ENCODE measurements at regions not wholly inside any gene's neighbourhood (a gene's known extent, or its start where the extent isn't known, plus 50 kb on each side); places are given as distances from the start of the nearest gene placed in this dataset.

DNA sequence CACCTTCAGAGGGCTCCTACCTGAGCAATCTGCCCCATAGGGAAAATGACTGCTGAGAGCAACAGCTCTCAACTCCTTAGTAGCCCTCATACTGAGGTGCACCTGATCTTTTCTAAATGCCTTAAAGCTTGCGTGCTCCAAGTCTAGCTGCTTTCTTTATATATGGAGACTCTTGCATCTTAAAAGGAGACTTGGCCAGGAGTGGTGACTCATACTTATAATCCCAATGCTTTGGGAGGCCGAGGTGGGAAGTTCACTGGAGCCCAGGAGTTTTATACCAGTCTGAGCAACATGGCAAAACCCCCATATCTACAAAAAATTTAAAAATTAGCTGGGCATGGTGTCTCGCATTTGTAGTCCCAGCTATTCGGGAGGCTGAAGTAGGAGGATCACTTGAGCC is 78.1 kb upstream of the TRIM2 start:
- Mint-ChIP-seq H3K36me3 (no peaks in the 10 kb centered on the region), H3K9me3 (no peaks in the 10 kb centered on the region), H3K4me3 (no peak overlapping the region), H3K4me1 (peaks cover 0 to 5% (median 3%) of the 10 kb centered on the region in 4 donors), H3K27me3 (no peaks in the 10 kb centered on the region), H3K27ac (no peak overlapping the region)
- DNase-seq (no peak), ATAC-seq (ENCODE audit: low read depth in 2 of 2) (no peak)
- Histone ChIP-seq H3K27ac (ENCODE audit: insufficient read depth, low read length, poor library complexity, severe bottlenecking) (no peak overlapping the region), H3K4me3 (ENCODE audit: low read depth, low read length) (no peak overlapping the region), H3K4me1 (ENCODE audit: control insufficient read depth, insufficient read depth, low read length, poor library complexity, severe bottlenecking) (no peaks in the 10 kb centered on the region), H3K9me3 (ENCODE audit: control insufficient read depth in 2 of 2, low read length in 2 of 2) (no peaks in the 10 kb centered on the region), H3K27me3 (ENCODE audit: control insufficient read depth, insufficient read depth, low read length) (no peaks in the 10 kb centered on the region), H3K36me3 (ENCODE audit: control insufficient read depth, insufficient read depth, low read length) (no peaks in the 10 kb centered on the region)

DNA sequence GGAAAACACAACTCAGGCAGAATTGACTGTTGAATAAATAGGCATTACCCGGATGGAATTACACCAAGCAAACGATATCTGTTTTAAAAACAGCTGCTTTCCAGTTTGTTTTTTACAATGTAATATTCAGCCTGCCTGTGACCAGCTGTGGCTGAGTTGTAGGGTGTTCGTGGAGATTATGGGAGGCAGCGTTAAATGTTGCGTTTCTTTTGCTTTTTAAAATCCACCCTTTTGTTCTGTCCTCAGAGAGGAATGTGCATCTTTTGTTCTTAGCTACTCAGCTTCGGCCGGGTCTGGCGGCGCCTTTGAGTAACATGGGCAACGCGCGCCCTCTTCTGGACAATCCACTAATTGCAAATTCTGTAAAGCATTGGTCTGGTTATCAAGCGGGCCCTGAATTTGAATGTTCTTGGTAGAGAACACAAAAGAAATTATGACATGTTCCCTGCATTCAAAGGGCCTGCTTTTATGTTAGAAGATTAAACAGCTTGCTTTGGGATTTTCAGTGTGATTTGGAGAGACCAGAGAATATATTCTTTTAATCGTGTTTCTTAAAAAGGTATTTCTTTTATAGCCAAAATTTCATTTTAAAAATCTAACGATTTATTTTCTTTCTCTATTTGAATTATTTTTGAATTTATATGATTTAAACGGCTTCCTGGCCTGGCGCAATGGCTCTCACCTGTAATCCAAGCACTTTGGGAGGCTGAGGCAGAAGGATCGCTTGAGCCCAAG is 76.3 kb upstream of the TRIM2 start:
- ATAC-seq (ENCODE audit: low read depth in 2 of 2): peak; percentile 89 to 90
- peaks cover 0 to 5% (median 3%) of the 10 kb centered on the region in 4 donors for H3K4me1 Mint-ChIP-seq
- peaks cover 5% of the 10 kb centered on the region for H3K27me3 Mint-ChIP-seq
- no peaks in the 10 kb centered on the region for H3K27me3 ChIP-seq (ENCODE audit: control insufficient read depth, insufficient read depth, low read length)
- H3K27ac ChIP-seq (ENCODE audit: insufficient read depth, low read length, poor library complexity, severe bottlenecking): no peak overlapping the region
- H3K4me3 ChIP-seq (ENCODE audit: low read depth, low read length): no peak overlapping the region
- H3K27ac Mint-ChIP-seq: peak overlapping the region in 1 of 3 donors; percentile 83
- DNase-seq: peak; percentile 71 to 88 (median 83)
- no peaks in the 10 kb centered on the region for H3K4me1 ChIP-seq (ENCODE audit: control insufficient read depth, insufficient read depth, low read length, poor library complexity, severe bottlenecking)
- H3K4me3 Mint-ChIP-seq: no peak overlapping the region
- no peaks in the 10 kb centered on the region for H3K9me3 ChIP-seq (ENCODE audit: control insufficient read depth in 2 of 2, low read length in 2 of 2)
- no peaks in the 10 kb centered on the region for H3K9me3 Mint-ChIP-seq
- no peaks in the 10 kb centered on the region for H3K36me3 ChIP-seq (ENCODE audit: control insufficient read depth, insufficient read depth, low read length)
- no peaks in the 10 kb centered on the region for H3K36me3 Mint-ChIP-seq

DNA sequence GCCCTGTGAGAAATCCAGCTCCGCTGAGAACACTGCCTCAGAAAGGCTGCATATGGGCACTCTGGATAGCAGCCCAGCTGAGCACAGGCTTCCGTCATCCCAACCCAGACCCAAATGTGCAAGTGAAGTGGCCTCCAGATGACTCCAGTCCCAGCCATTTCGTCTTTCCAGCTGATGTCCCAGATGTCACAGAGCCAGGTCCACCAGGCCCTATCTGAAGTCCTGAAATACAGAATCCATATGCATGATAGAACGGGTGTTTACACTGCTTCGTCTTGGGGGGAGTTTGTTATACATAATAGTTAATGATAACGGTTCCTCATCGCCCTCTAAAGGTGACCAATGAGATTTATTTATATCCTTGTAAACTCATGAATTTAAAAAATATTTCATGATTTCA is 72.6 kb upstream of the TRIM2 start:
- Histone ChIP-seq H3K27me3 (ENCODE audit: control insufficient read depth, insufficient read depth, low read length) (no peaks in the 10 kb centered on the region), H3K9me3 (ENCODE audit: control insufficient read depth in 2 of 2, low read length in 2 of 2) (no peaks in the 10 kb centered on the region), H3K36me3 (ENCODE audit: control insufficient read depth, insufficient read depth, low read length) (no peaks in the 10 kb centered on the region), H3K4me3 (ENCODE audit: low read depth, low read length) (no peak overlapping the region), H3K4me1 (ENCODE audit: control insufficient read depth, insufficient read depth, low read length, poor library complexity, severe bottlenecking) (no peaks in the 10 kb centered on the region), H3K27ac (ENCODE audit: insufficient read depth, low read length, poor library complexity, severe bottlenecking) (no peak overlapping the region)
- DNase-seq (peak in 1 of 3 donors; percentile 17), ATAC-seq (ENCODE audit: low read depth in 2 of 2) (no peak)
- Mint-ChIP-seq H3K4me3 (no peak overlapping the region), H3K36me3 (no peaks in the 10 kb centered on the region), H3K4me1 (peaks cover 0 to 8% (median 5%) of the 10 kb centered on the region in 4 donors), H3K27me3 (peaks cover 12% of the 10 kb centered on the region), H3K27ac (no peak overlapping the region), H3K9me3 (no peaks in the 10 kb centered on the region)

DNA sequence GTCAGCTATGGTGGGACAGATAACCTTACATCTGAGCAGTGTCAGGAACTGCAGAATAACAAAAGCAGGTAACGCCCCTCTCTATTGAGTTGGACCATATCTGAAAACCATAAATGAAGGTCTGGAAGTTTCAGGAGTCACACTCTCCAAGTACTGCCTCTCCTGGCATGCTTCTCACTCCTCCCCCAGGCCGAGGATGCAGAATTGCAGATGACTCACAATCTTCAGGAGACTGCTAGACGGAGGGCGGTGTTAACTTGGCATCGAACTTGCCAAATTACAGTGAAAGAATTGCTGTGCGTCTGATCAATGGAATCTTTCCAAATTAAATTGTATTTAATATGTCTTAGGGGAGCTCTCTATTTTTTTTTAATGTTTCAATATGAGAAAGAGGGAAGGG is 67.1 kb upstream of the TRIM2 start:
- Mint-ChIP-seq H3K36me3 (no peaks in the 10 kb centered on the region), H3K9me3 (no peaks in the 10 kb centered on the region), H3K27me3 (peaks cover 14% of the 10 kb centered on the region), H3K27ac (no peak overlapping the region), H3K4me1 (peaks cover 0 to 4% (median 1%) of the 10 kb centered on the region in 4 donors), H3K4me3 (no peak overlapping the region)
- no peak for ATAC-seq (ENCODE audit: low read depth in 2 of 2)
- Histone ChIP-seq H3K4me1 (ENCODE audit: control insufficient read depth, insufficient read depth, low read length, poor library complexity, severe bottlenecking) (no peaks in the 10 kb centered on the region), H3K9me3 (ENCODE audit: control insufficient read depth in 2 of 2, low read length in 2 of 2) (no peaks in the 10 kb centered on the region), H3K36me3 (ENCODE audit: control insufficient read depth, insufficient read depth, low read length) (no peaks in the 10 kb centered on the region), H3K27ac (ENCODE audit: insufficient read depth, low read length, poor library complexity, severe bottlenecking) (no peak overlapping the region), H3K4me3 (ENCODE audit: low read depth, low read length) (no peak overlapping the region), H3K27me3 (ENCODE audit: control insufficient read depth, insufficient read depth, low read length) (no peaks in the 10 kb centered on the region)
- DNase-seq: no peak

DNA sequence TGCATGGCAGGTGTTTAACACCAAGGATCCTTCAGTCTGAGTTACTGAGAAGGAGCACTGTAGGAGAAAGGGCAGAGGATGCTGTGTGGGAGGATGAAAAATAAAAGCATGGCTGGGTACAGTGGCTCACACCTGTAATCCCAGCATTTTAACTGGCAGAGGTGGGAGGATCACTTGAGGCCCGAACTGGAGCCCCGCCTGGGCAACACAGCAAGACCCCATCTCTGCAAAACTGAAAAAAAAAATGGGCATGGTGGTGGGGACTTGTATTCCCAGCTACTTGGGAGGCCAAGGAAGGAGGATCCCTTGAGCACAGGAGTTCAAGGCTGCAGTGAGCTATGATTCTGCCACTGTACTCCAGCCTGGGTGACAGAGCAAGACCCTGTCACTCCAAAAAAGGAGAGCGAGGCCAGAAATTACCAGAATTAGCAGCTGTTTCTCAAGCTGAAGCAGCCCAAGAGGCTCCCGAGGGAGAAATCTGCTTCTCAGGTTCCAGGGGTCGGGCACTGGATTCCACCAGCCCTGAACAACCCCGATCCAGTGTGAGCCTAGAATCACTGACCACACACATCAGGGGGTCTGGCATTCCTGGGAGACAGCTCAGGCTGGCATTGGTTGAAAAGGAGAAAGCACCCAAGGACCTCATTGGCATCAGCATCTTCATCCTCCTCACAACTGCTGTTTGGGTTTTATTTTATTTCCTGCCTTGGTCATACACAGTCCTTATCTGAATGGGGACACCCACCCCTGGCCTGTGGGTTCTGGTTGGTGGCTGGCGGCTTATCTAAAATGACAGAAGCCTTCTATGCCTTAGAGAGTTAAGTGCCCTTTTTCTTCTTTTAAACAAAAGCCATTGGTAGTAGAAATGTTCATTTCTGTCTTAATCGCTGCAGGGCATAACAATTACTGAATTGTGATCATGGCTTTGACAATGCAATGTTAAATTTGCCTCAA is 66.3 kb upstream of the TRIM2 start:
- Mint-ChIP-seq H3K4me1 (peaks cover 0 to 4% (median 1%) of the 10 kb centered on the region in 4 donors), H3K4me3 (no peak overlapping the region), H3K9me3 (no peaks in the 10 kb centered on the region), H3K27me3 (peaks cover 11% of the 10 kb centered on the region), H3K36me3 (no peaks in the 10 kb centered on the region), H3K27ac (no peak overlapping the region)
- no peaks in the 10 kb centered on the region for H3K36me3 ChIP-seq (ENCODE audit: control insufficient read depth, insufficient read depth, low read length)
- ATAC-seq (ENCODE audit: low read depth in 2 of 2) (no peak), DNase-seq (no peak)
- no peaks in the 10 kb centered on the region for H3K27me3 ChIP-seq (ENCODE audit: control insufficient read depth, insufficient read depth, low read length)
- H3K27ac ChIP-seq (ENCODE audit: insufficient read depth, low read length, poor library complexity, severe bottlenecking): no peak overlapping the region
- H3K4me3 ChIP-seq (ENCODE audit: low read depth, low read length): no peak overlapping the region
- H3K9me3 ChIP-seq (ENCODE audit: control insufficient read depth in 2 of 2, low read length in 2 of 2): no peaks in the 10 kb centered on the region
- no peaks in the 10 kb centered on the region for H3K4me1 ChIP-seq (ENCODE audit: control insufficient read depth, insufficient read depth, low read length, poor library complexity, severe bottlenecking)

DNA sequence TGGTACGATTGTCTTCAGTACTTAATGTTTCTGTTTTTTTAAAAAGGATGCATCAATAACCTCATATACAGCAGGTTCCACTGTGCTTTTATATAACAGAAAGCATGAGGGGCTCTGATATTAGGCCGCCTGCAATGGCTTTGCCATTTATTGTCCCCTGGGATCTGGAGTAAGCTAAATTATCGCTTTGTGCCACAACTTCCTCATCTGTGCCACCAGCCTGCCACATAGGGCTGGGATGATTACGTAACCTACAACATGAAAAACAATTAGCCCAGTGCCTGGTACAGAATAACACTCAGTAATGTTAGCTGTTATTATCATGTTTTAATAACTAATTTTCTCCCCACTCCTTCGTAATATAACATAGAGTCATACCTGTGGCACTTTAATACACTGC is 65.5 kb upstream of the TRIM2 start:
- Mint-ChIP-seq H3K4me1 (peaks cover 0 to 4% (median 1%) of the 10 kb centered on the region in 4 donors), H3K27me3 (peaks cover 11% of the 10 kb centered on the region), H3K9me3 (no peaks in the 10 kb centered on the region), H3K36me3 (no peaks in the 10 kb centered on the region), H3K4me3 (no peak overlapping the region), H3K27ac (no peak overlapping the region)
- no peaks in the 10 kb centered on the region for H3K36me3 ChIP-seq (ENCODE audit: control insufficient read depth, insufficient read depth, low read length)
- no peaks in the 10 kb centered on the region for H3K27me3 ChIP-seq (ENCODE audit: control insufficient read depth, insufficient read depth, low read length)
- H3K4me3 ChIP-seq (ENCODE audit: low read depth, low read length): no peak overlapping the region
- no peaks in the 10 kb centered on the region for H3K4me1 ChIP-seq (ENCODE audit: control insufficient read depth, insufficient read depth, low read length, poor library complexity, severe bottlenecking)
- DNase-seq: no peak
- H3K27ac ChIP-seq (ENCODE audit: insufficient read depth, low read length, poor library complexity, severe bottlenecking): no peak overlapping the region
- H3K9me3 ChIP-seq (ENCODE audit: control insufficient read depth in 2 of 2, low read length in 2 of 2): no peaks in the 10 kb centered on the region
- ATAC-seq (ENCODE audit: low read depth in 2 of 2): no peak

DNA sequence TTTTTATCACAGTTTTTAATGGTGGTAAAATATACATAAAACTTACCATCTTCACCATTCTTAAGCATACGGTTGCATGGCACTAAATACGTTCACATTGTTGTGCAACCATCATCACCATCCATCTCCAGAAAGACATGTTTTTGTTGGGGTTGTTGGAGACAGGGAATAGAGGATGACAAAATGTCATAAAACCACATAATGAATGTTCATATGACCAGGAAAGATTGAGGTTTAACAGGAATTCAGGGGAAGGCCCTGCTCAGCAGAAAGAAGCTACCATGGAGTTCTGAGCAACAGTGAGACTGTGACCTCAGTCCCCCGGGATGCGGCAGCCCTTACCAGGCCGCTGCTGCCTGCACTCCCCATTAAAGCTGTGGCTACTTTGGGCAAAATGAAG is 63.9 kb upstream of the TRIM2 start:
- no peaks in the 10 kb centered on the region for H3K9me3 Mint-ChIP-seq
- DNase-seq (no peak), ATAC-seq (ENCODE audit: low read depth in 2 of 2) (no peak)
- H3K27ac ChIP-seq (ENCODE audit: insufficient read depth, low read length, poor library complexity, severe bottlenecking): no peak overlapping the region
- H3K27me3 Mint-ChIP-seq: peaks cover 8% of the 10 kb centered on the region
- no peak overlapping the region for H3K27ac Mint-ChIP-seq
- no peaks in the 10 kb centered on the region for H3K9me3 ChIP-seq (ENCODE audit: control insufficient read depth in 2 of 2, low read length in 2 of 2)
- no peak overlapping the region for H3K4me3 Mint-ChIP-seq
- no peaks in the 10 kb centered on the region for H3K27me3 ChIP-seq (ENCODE audit: control insufficient read depth, insufficient read depth, low read length)
- no peak overlapping the region for H3K4me3 ChIP-seq (ENCODE audit: low read depth, low read length)
- no peaks in the 10 kb centered on the region for H3K4me1 Mint-ChIP-seq
- no peaks in the 10 kb centered on the region for H3K4me1 ChIP-seq (ENCODE audit: control insufficient read depth, insufficient read depth, low read length, poor library complexity, severe bottlenecking)
- H3K36me3 Mint-ChIP-seq: no peaks in the 10 kb centered on the region
- no peaks in the 10 kb centered on the region for H3K36me3 ChIP-seq (ENCODE audit: control insufficient read depth, insufficient read depth, low read length)
